ENCODE measurements at regions not wholly inside any gene's neighbourhood (a gene's known extent, or its start where the extent isn't known, plus 50 kb on each side); places are given as distances from the start of the nearest gene placed in this dataset.

DNA sequence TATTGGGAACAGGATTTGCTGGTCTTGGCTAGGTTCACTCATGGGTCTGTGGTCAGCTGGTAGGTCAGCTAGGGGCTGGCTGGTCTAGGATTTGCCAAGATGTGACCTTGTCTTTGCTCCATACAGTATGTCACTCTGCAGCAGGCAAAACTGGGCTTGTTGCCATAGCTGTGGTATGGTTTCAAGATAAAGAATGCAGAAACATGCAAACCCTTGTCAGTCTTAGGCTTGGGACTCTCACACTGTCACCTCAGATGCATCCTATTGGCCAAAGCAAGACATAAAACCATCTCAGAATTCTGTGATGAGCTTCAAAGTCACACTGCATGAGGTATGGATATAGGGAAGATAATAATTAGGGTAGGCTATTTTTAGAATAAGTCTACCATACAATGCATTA lies 66.6 kb upstream of the TBC1D5 start:
- TF ChIP-seq, protein P1, sequence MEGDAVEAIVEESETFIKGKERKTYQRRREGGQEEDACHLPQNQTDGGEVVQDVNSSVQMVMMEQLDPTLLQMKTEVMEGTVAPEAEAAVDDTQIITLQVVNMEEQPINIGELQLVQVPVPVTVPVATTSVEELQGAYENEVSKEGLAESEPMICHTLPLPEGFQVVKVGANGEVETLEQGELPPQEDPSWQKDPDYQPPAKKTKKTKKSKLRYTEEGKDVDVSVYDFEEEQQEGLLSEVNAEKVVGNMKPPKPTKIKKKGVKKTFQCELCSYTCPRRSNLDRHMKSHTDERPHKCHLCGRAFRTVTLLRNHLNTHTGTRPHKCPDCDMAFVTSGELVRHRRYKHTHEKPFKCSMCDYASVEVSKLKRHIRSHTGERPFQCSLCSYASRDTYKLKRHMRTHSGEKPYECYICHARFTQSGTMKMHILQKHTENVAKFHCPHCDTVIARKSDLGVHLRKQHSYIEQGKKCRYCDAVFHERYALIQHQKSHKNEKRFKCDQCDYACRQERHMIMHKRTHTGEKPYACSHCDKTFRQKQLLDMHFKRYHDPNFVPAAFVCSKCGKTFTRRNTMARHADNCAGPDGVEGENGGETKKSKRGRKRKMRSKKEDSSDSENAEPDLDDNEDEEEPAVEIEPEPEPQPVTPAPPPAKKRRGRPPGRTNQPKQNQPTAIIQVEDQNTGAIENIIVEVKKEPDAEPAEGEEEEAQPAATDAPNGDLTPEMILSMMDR (IDR thresholded peaks at IDR 0.05; ENCODE audit: low read depth, low read length, poor library complexity, severe bottlenecking): no peak
- no peak for TF ChIP-seq EZH2phosphoT487 (IDR thresholded peaks at IDR 0.05; ENCODE audit: borderline replicate concordance, low read length)
